ENCODE measurements at regions not wholly inside any gene's neighbourhood (a gene's known extent, or its start where the extent isn't known, plus 50 kb on each side); places are given as distances from the start of the nearest gene placed in this dataset.

DNA sequence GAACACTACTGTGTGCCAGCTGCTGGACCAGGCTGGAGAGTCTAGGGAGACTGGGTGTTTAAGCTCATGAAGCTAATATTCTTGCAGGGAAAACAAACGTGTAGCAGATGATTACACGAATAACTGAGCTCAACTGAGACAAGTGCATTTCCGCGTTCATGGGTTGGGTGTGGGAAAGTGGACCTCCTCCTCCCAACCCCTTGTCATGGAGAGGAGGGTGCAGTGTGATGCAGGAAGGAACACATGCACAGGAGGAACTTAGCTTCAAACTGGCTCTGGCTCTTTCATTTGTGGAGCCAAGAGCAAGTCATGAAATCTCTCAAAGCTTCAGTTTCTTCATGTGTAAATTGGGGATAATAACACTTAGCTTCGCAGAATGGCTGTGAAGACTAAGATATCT lies 204.3 kb downstream of the ARHGAP12 start:
- Histone ChIP-seq H2AK5ac (ENCODE audit: low read depth, low read length) (no peak overlapping the region), H3K36me3 (ENCODE audit: control insufficient read depth, insufficient read depth, low read length) (no peaks in the 10 kb centered on the region), H3K18ac (ENCODE audit: low read depth, low read length) (no peak overlapping the region), H2BK20ac (ENCODE audit: low read depth, low read length) (no peak overlapping the region), H3K27ac (ENCODE audit: insufficient read depth, low read length) (no peak overlapping the region), H3K4me1 (ENCODE audit: control insufficient read depth, insufficient read depth, low read length) (no peaks in the 10 kb centered on the region), H2AFZ (replicated peaks; ENCODE audit: low read length, poor library complexity) (no peak overlapping the region), H3K4me2 (ENCODE audit: low read depth, low read length) (no peak overlapping the region), H2BK5ac (ENCODE audit: low read depth, low read length, poor library complexity, severe bottlenecking) (no peak overlapping the region), H3K9ac (ENCODE audit: low read depth, low read length) (no peak overlapping the region), H3K4ac (ENCODE audit: low read depth, low read length) (no peak overlapping the region), H4K5ac (ENCODE audit: low read depth, low read length) (no peak overlapping the region), H4K91ac (ENCODE audit: insufficient read depth, low read depth, low read length) (no peak overlapping the region), H3K4me3 (ENCODE audit: insufficient read depth, low read depth, low read length) (no peak overlapping the region), H2BK120ac (ENCODE audit: low read depth, low read length) (no peak overlapping the region), H2BK15ac (ENCODE audit: low read depth, low read length) (no peak overlapping the region), H3K79me1 (ENCODE audit: low read depth in 1 of 2, low read length in 2 of 2) (no peaks in the 10 kb centered on the region), H3K14ac (replicated peaks; ENCODE audit: low read depth, low read length) (no peak overlapping the region), H3K56ac (ENCODE audit: extremely low read depth, insufficient read depth, low read length) (no peak overlapping the region), H3K23ac (ENCODE audit: low read depth, low read length) (no peak overlapping the region), H2AK9ac (replicated peaks; ENCODE audit: low read depth, low read length, poor library complexity) (no peak overlapping the region), H3K9me1 (ENCODE audit: insufficient read depth, low read length) (no peaks in the 10 kb centered on the region), H3K9me3 (ENCODE audit: control insufficient read depth, insufficient read depth, low read length) (no peaks in the 10 kb centered on the region), H3K27me3 (ENCODE audit: control insufficient read depth, insufficient read depth, low read length) (no peaks in the 10 kb centered on the region), H4K8ac (ENCODE audit: low read depth in 2 of 2, low read length in 2 of 2) (no peak overlapping the region), H4K20me1 (ENCODE audit: insufficient read depth, low read length) (no peaks in the 10 kb centered on the region)
- dilution Hi-C loops (cut with HindIII; ENCODE audit: low sequenced_read_pairs, unreplicated experiment) (no loop called here), intact Hi-C loops (cut with micrococcal nuclease) (no loop called here), in situ Hi-C loops (cut with MboI; ENCODE audit: low sequenced_read_pairs) (no loop called here)
- no CpG with 5 or more reads among the region's 5 CpGs for WGBS, 2 experiments (ENCODE audit: extremely low coverage in 2 of 2, insufficient read length in 1 of 2)
- ATAC-seq (ENCODE audit: low read depth) (no peak), DNase-seq (no peak)
- BruUV-seq (replicated peaks): no TSS peak
- ChIA-PET CTCF (no interaction called here), POLR2A (ENCODE audit: unreplicated experiment) (no interaction called here)
- TF ChIP-seq FOS (IDR thresholded peaks at IDR 0.05; ENCODE audit: low read depth, low read length) (no peak), MXI1 (IDR thresholded peaks at IDR 0.05; ENCODE audit: borderline replicate concordance, low read depth, low read length) (no peak), NFE2L2 (IDR thresholded peaks at IDR 0.05; ENCODE audit: low read depth, low read length) (no peak)
